GM23338 (cell line): ENCODE measurements at regions not wholly inside any gene's neighbourhood (a gene's known extent, or its start where the extent isn't known, plus 50 kb on each side); places are given as distances from the start of the nearest gene placed in this dataset.

Experiments
- ATAC-seq: fragments of 200-7000 bp; cut with Tn5 transposase; 3 replicates; pipeline ENCODE4 v1.9.1; 2020
- DNase-seq: peaks from one replicate; pipeline ENCODE4 v3.0.0-alpha.2; 2015; ENCODE audit warnings: low spot score
- H2AFZ ChIP-seq: fragments of 200-600 bp; sonication (generic); 2 replicates; pipeline ENCODE4 v1.8.0; 2016; ENCODE audit warnings: antibody characterized with exemption, mild to moderate bottlenecking, moderate library complexity
- H3F3A ChIP-seq: fragments of 200-600 bp; sonication (generic); replicated peaks from 2 replicates; pipeline ENCODE4 v1.8.0; 2017; ENCODE audit warnings: antibody characterized with exemption, mixed run types, low read depth
- H3K27ac ChIP-seq: fragments of 200-600 bp; sonication (generic); 2 replicates; pipeline ENCODE4 v1.6.1; 2016; ENCODE audit warnings: low read depth
- H3K27me3 ChIP-seq: fragments of 200-600 bp; sonication (generic); 2 replicates; pipeline ENCODE4 v1.8.0; 2016; ENCODE audit warnings: mild to moderate bottlenecking, mixed run types, moderate library complexity; ENCODE audit not compliant: insufficient read depth
- H3K36me3 ChIP-seq: fragments of 200-600 bp; sonication (generic); 2 replicates; pipeline ENCODE4 v1.8.0; 2016; ENCODE audit warnings: mild to moderate bottlenecking; ENCODE audit not compliant: insufficient read depth
- H3K4me1 ChIP-seq: fragments of 200-600 bp; sonication (generic); 2 replicates; pipeline ENCODE4 v1.8.0; 2016; ENCODE audit warnings: mild to moderate bottlenecking, moderate library complexity; ENCODE audit not compliant: insufficient read depth
- H3K4me2 ChIP-seq: fragments of 200-600 bp; sonication (generic); 2 replicates; pipeline ENCODE4 v1.7.1; 2017; ENCODE audit warnings: mixed run types
- H3K4me3 ChIP-seq: fragments of 200-600 bp; sonication (generic); 2 replicates; pipeline ENCODE4 v1.6.1; 2016; ENCODE audit warnings: mixed run types
- H3K79me2 ChIP-seq: fragments of 200-600 bp; sonication (generic); replicated peaks from 2 replicates; pipeline ENCODE4 v1.8.0; 2017; ENCODE audit warnings: mild to moderate bottlenecking; ENCODE audit not compliant: insufficient read depth
- H3K9me2 ChIP-seq: fragments of 200-600 bp; sonication (generic); 2 replicates; pipeline ENCODE4 v1.8.0; 2017; ENCODE audit not compliant: insufficient read depth
- H4K20me1 ChIP-seq: fragments of 200-600 bp; sonication (generic); replicated peaks from 2 replicates; pipeline ENCODE4 v1.8.0; 2017; ENCODE audit warnings: mild to moderate bottlenecking; ENCODE audit not compliant: insufficient read depth
- H3K27ac Mint-ChIP-seq: 2 replicates; pipeline ENCODE4 v1.8.0; 2020; ENCODE audit warnings: inconsistent platforms, mild to moderate bottlenecking, moderate library complexity, mixed read lengths
- H3K27me3 Mint-ChIP-seq: 3 replicates; pipeline ENCODE4 v1.8.0; 2022; ENCODE audit warnings: low read depth, mild to moderate bottlenecking, moderate library complexity, mixed read lengths, inconsistent platforms; ENCODE audit not compliant: insufficient read depth, poor library complexity
- H3K36me3 Mint-ChIP-seq: 3 replicates; pipeline ENCODE4 v1.8.0; 2021; ENCODE audit warnings: low read depth, mild to moderate bottlenecking, inconsistent platforms, moderate library complexity, mixed read lengths
- H3K4me1 Mint-ChIP-seq: 3 replicates; pipeline ENCODE4 v1.8.0; 2020; ENCODE audit warnings: mild to moderate bottlenecking, inconsistent platforms, mixed read lengths
- H3K4me3 Mint-ChIP-seq: 3 replicates; pipeline ENCODE4 v1.8.0; 2021; ENCODE audit warnings: moderate library complexity, mild to moderate bottlenecking, inconsistent platforms, mixed read lengths
- H3K9me3 Mint-ChIP-seq: 3 replicates; pipeline ENCODE4 v1.8.0; 2020; ENCODE audit warnings: moderate library complexity, mild to moderate bottlenecking, inconsistent platforms, mixed read lengths
- CREB1 ChIP-seq: fragments of 250-450 bp; sonication (Bioruptor Pico); IDR thresholded peaks from 2 replicates; pipeline ENCODE4 v1.5.0; 2020; ENCODE audit warnings: low read depth, mild to moderate bottlenecking, moderate library complexity
- CTCF ChIP-seq, 2 experiments: fragments of 200-600 bp in 1 of 2; sonication (generic) in 1 of 2; conservative IDR thresholded peaks; 2 replicates each; pipeline versions ENCODE4 v1.5.1 to v1.6.1; 2016 to 2017; ENCODE audit warnings: antibody characterized with exemption in 2 of 2, low read depth in 2 of 2, mild to moderate bottlenecking in 2 of 2, moderate library complexity in 1 of 2
- ETS1 ChIP-seq: IDR thresholded peaks from 2 replicates; pipeline ENCODE4 v1.6.1; 2016; ENCODE audit warnings: antibody characterized with exemption
- EZH2 ChIP-seq: fragments of 200-600 bp; sonication (generic); IDR thresholded peaks from one replicate; pipeline ENCODE4 v1.8.0; 2017; ENCODE audit warnings: antibody characterized with exemption, mild to moderate bottlenecking, low read depth; ENCODE audit not compliant: unreplicated experiment
- EZH2phosphoT487 ChIP-seq: fragments of 200-600 bp; sonication (generic); IDR thresholded peaks from one replicate; pipeline ENCODE4 v1.8.1; 2018; ENCODE audit warnings: antibody characterized with exemption; ENCODE audit not compliant: unreplicated experiment
- NANOG ChIP-seq: IDR thresholded peaks from 2 replicates; pipeline ENCODE4 v1.6.1; 2016; ENCODE audit warnings: antibody characterized with exemption, borderline replicate concordance
- POLR2AphosphoS5 ChIP-seq: IDR thresholded peaks from 2 replicates; pipeline ENCODE4 v1.6.1; 2016; ENCODE audit warnings: antibody characterized with exemption, low read depth
- STAT1 ChIP-seq: IDR thresholded peaks from one replicate; pipeline ENCODE4 v1.6.1; 2016; ENCODE audit warnings: antibody characterized with exemption; ENCODE audit not compliant: unreplicated experiment
- ZNF114 ChIP-seq: fragments of 250-450 bp; sonication (Bioruptor Pico); IDR thresholded peaks from 2 replicates; pipeline ENCODE4 v1.5.0; 2020; ENCODE audit warnings: mild to moderate bottlenecking, moderate library complexity
- ZNF331 ChIP-seq: fragments of 250-450 bp; sonication (Bioruptor Pico); IDR thresholded peaks from 2 replicates; pipeline ENCODE4 v1.5.0; 2020; ENCODE audit warnings: low read depth, mild to moderate bottlenecking, moderate library complexity
- TF ChIP-seq, protein P1 (sequence below): IDR thresholded peaks from one replicate; pipeline ENCODE4 v1.6.1; 2018; ENCODE audit warnings: antibody characterized with exemption; ENCODE audit not compliant: unreplicated experiment

DNA sequence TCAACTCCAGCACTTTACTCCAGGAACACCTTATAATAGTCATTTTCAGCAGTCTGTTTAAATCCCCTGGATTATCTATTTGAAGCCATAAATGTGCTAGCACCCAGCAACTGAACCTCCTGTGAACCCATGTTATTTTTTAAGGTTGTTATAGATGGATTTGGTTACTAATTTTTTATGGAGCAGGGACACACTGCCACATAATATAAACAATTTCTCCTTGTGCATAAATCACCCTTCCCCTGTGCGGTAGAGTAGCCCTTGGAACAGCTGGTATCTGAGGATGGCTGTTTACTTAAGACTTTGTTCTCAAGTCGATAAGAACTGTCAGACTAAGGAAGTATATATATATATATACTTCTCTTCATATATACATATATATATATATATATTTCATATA is 367.4 kb downstream of the EPHA4 start:
- TF ChIP-seq ZNF114 (CRISPR knock-in tag) = no peak
- H3K4me1 Mint-ChIP-seq = peaks cover 18% of the 10 kb centered on the region
- no peak overlapping the region for H3K27ac ChIP-seq

DNA sequence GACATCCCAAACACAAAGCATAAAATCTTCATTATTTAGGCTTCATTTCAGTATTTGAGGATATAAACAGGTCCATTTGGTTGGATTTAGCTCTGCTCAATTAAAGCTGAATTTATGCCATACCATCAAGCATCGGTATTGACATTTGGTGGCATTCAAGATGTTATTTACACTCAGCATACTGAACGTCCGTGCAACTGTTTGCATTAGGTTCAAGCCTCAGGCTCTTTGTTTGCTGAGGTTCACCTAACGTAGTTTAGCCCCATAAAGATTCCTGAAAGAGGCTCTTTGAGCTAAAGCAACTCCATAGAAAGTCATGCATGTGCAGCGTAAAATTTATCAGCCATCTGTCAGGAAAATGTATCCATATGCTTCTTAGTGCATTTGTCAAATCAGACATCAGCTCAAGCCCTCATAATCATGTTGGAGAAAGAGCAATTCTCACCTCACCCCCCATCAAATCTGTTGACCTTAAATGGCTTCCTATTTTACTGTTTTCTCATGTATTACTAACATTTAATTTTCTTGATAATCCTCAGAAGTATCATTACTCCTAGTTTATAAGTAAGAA is 366.9 kb downstream of the EPHA4 start:
- ATAC-seq (no peak), DNase-seq (no peak)
- no peak overlapping the region for H3K27ac Mint-ChIP-seq
- Histone ChIP-seq H3K27ac (no peak overlapping the region), H3K79me2 (no peaks in the 10 kb centered on the region), H3F3A (no peaks in the 10 kb centered on the region), H3K36me3 (no peaks in the 10 kb centered on the region), H2AFZ (no peak overlapping the region), H3K4me1 (peaks cover 10% of the 10 kb centered on the region), H4K20me1 (no peaks in the 10 kb centered on the region), H3K4me2 (no peak overlapping the region), H3K27me3 (no peaks in the 10 kb centered on the region), H3K9me2 (no peaks in the 10 kb centered on the region), H3K4me3 (no peak overlapping the region)
- no peaks in the 10 kb centered on the region for H3K36me3 Mint-ChIP-seq
- no peaks in the 10 kb centered on the region for H3K9me3 Mint-ChIP-seq
- peaks cover 1% of the 10 kb centered on the region for H3K27me3 Mint-ChIP-seq
- peaks cover 16% of the 10 kb centered on the region for H3K4me1 Mint-ChIP-seq
- no peak overlapping the region for H3K4me3 Mint-ChIP-seq
- TF ChIP-seq ZNF331 (CRISPR knock-in tag) (no peak), ETS1 (no peak), ZNF114 (CRISPR knock-in tag) (no peak), EZH2phosphoT487 (no peak), POLR2AphosphoS5 (no peak), NANOG (no peak), CTCF (conservative IDR thresholded peaks at IDR 0.05; ENCODE audit: low read depth in 2 of 2) (no peak), CREB1 (no peak), EZH2 (no peak), STAT1 (no peak)
- TF ChIP-seq, protein P1, sequence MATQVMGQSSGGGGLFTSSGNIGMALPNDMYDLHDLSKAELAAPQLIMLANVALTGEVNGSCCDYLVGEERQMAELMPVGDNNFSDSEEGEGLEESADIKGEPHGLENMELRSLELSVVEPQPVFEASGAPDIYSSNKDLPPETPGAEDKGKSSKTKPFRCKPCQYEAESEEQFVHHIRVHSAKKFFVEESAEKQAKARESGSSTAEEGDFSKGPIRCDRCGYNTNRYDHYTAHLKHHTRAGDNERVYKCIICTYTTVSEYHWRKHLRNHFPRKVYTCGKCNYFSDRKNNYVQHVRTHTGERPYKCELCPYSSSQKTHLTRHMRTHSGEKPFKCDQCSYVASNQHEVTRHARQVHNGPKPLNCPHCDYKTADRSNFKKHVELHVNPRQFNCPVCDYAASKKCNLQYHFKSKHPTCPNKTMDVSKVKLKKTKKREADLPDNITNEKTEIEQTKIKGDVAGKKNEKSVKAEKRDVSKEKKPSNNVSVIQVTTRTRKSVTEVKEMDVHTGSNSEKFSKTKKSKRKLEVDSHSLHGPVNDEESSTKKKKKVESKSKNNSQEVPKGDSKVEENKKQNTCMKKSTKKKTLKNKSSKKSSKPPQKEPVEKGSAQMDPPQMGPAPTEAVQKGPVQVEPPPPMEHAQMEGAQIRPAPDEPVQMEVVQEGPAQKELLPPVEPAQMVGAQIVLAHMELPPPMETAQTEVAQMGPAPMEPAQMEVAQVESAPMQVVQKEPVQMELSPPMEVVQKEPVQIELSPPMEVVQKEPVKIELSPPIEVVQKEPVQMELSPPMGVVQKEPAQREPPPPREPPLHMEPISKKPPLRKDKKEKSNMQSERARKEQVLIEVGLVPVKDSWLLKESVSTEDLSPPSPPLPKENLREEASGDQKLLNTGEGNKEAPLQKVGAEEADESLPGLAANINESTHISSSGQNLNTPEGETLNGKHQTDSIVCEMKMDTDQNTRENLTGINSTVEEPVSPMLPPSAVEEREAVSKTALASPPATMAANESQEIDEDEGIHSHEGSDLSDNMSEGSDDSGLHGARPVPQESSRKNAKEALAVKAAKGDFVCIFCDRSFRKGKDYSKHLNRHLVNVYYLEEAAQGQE = no peak

More for the DNA sequence above, 367.4 kb downstream of the EPHA4 start:
- no peak overlapping the region for H3K27ac Mint-ChIP-seq
- ATAC-seq = no peak
- no peak for DNase-seq
- no peak overlapping the region for H3K4me3 Mint-ChIP-seq
- no peaks in the 10 kb centered on the region for H3F3A ChIP-seq
- H4K20me1 ChIP-seq = no peaks in the 10 kb centered on the region
- H3K4me2 ChIP-seq = no peak overlapping the region
- no peak overlapping the region for H3K4me3 ChIP-seq
- H3K9me2 ChIP-seq = no peaks in the 10 kb centered on the region
- H3K36me3 ChIP-seq = no peaks in the 10 kb centered on the region
- H3K36me3 Mint-ChIP-seq = no peaks in the 10 kb centered on the region
- H3K27me3 ChIP-seq = no peaks in the 10 kb centered on the region
- no peaks in the 10 kb centered on the region for H3K9me3 Mint-ChIP-seq
- H2AFZ ChIP-seq = no peak overlapping the region
- H3K27me3 Mint-ChIP-seq = peaks cover 1% of the 10 kb centered on the region
- peaks cover 14% of the 10 kb centered on the region for H3K4me1 ChIP-seq
- H3K79me2 ChIP-seq = no peaks in the 10 kb centered on the region
